NCI-H345 treated with DMSO at 0.1 percent for 48 hours (cell line): ENCODE measurements at regions not wholly inside any gene's neighbourhood (a gene's known extent, or its start where the extent isn't known, plus 50 kb on each side); places are given as distances from the start of the nearest gene placed in this dataset.
"Not testable (repeated sequence)": the region's sequence is repeated elsewhere in the genome, so short reads cannot be mapped to it uniquely, and the experiment has no call there.

ENCODE experiments used
- DNase-seq: peaks from one replicate; lab custom pipeline; 2025; ENCODE audit not compliant: unreplicated experiment; lab: John Stamatoyannopoulos, UW

DNA sequence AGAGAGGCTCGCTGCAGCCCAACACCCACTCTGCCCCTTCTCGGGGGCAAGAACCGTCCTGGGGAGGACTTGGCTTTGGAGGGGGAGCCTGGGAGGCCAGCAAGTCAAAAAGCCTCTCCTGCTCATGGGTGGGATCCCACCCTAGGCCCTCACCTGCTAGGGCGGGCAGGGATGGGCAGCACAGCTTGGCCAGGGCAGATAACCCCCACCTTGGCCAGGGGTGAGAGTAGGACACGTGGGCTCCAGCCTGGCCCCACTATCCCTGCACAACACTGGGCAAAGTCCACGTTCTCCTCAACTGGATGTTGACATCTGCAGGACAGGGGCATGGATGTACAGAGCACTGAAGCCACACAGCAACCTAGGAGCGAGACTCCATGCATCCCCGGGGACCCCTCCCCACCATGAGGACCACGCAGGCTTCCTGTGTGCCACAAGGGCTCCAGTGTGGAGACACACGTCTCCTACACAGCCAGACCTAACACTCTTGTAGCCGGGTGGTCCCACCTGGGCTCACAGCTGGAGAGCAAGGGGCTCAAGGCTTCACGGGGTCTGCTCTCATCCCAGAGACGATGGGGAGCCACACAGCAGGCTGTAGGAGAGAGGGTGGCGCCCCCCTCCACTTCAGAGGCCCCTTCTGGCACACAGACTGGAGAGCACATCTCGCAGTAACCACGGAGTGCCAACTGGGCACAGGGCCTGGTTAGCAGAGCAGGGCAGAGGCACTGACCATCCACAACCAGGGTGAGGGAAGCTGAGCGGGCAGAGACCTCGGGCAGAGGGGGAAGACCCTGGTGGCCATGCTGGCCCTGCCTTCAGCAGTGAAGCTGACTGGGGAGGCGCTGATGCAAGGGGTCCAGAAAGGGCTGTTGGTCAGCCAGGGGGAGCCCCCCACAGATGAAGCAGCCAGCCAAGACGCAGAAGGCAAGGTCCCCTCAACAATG lies 171.1 kb downstream of the CRYBB2 start:
- no peak for DNase-seq

GRCh38 chr22:25392584-25392983 lies 171.9 kb upstream of the GRK3 start:
- DNase-seq, result no peak

- DNase-seq, result no peak
Observed at GRCh38 chr22:25393121-25393805, 171.2 kb upstream of the GRK3 start.

GRCh38 chr22:25395468-25395867 lies 169.0 kb upstream of the GRK3 start:
- no peak for DNase-seq

DNA sequence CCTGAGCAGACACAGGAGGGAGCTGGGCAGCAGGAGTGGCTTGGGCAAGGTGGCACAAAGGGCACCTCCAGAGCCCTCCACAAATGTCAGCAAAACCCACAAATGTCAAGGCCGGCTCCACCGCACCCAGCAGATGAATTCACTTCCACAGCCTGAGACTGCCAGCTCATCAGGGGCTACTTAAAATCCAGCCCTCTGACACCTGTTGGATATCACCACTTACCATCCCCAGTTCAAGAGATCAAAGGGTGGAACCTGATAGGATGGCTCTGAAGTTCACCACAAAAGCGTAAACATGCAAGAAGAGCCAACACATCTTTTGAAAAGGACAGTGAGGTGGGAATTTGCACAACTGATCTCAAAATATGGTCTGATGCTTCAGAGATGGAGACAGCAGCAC lies 168.6 kb upstream of the GRK3 start:
- DNase-seq, result no peak

DNA sequence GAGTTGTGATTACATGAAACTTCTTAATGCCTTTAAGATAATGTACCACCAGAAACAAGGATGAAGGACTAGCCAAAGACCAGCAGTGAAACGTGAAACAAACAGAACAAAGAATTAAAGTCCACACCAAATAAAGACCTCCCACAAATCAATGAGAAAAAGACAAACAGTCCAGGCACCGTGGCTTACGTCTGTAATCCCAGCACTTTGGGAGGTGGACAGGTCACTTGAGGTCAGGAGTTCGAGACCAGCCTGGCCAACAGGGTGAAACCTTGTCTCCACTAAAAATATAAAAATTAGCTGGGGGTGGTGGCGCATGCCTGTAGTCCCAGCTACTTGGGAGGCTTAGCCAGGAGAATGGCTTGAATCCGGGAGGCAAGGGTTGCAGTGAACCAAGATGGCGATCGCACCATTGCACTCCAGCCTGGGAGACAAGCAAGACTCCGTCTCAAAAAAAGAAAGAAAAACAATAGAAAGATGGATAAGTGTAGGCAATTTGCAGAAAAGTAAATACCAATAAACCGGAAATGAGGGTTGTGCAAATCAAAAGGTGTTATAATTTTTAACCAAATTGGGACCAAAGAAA lies 167.8 kb upstream of the GRK3 start:
- no peak for DNase-seq

- no peak for DNase-seq
Observed at GRCh38 chr22:25397616-25398015, 166.9 kb upstream of the GRK3 start.

- not testable (repeated sequence) for DNase-seq
Observed at GRCh38 chr22:25398591-25399062, 165.8 kb upstream of the GRK3 start.

GRCh38 chr22:25399649-25400151 lies 164.8 kb upstream of the GRK3 start:
- DNase-seq, result no peak

- DNase-seq, result no peak
Observed at GRCh38 chr22:25402160-25402500, 162.3 kb upstream of the GRK3 start.

DNA sequence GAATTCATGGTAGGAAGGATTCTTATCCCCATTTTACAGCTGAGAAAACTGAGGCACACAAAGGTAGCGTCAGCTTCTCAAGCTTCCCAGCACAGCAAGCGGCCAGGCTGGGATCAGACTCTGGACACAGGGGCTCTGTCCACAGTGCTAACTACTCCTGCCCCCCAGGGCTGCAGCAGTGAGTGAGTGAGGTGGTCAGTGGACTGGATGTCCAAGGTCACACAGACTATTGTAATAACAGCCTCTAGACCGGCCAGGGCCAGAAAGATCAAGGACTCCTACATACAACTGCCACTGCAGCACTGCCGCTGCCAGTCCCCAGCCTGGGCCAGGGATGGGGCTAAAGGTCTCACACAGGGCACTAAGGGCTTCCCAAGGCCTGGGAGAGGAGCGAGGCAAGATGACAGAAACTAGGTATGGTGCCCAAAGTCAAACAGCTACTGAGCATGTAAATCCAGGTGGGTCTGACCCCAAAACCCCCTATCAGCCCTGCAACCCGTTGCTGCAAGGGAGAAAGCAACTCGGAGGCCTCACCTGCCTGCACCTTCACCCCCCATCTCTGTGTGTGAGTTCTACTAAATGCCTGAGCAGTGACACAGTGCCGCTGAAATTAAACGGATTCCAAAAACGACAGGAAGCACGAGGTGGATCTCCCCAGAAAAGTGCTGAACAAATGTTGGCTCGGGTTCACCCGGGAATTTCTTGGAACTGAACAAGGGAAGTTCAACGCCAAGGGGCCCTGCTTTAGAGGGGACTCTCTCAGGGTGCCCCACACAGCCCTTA lies 161.8 kb upstream of the GRK3 start:
- DNase-seq, result no peak

GRCh38 chr22:25403284-25403810 lies 161.1 kb upstream of the GRK3 start:
- DNase-seq, result no peak

GRCh38 chr22:25403811-25404471 lies 160.5 kb upstream of the GRK3 start:
- no peak for DNase-seq

- DNase-seq, result no peak
Observed at GRCh38 chr22:25404556-25404927, 159.9 kb upstream of the GRK3 start.

- DNase-seq, result no peak
Observed at GRCh38 chr22:25404928-25405816, 159.3 kb upstream of the GRK3 start.

- DNase-seq, result no peak
Observed at GRCh38 chr22:25405841-25406509, 158.5 kb upstream of the GRK3 start.

DNA sequence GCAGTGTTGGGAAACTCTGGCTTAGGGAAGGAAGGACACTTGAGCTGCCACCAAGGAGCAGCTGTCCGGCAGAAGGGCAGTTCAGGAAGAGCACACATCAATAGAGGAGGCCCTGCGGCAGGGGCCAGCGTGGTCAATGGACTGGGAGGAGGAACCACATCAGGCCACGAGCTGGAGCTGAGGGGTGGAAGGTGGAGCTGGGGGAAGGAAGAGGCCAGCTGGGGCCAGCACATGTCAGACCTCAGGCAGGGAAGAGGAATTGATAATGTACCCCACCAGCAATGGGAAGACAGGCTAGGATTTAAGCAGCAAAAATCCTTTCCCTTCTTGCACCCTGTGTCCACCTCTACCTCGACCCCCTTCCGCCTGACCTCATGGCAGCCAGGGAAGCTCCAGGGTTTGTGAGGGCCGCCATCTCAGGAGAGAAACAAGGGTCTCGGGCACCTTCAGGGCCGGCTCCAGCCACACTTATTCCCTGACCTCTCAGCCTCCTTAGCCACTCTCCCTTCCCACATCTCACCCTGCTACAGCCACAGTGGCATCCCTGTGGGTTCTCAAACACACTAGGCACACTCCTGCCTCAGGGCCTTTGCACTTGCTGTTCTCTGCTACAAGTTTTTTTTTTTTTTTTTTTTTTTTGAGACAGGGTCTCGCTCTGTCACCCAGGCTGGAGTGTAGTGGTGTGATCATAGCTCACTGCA lies 157.8 kb upstream of the GRK3 start:
- DNase-seq, result no peak

GRCh38 chr22:25407226-25407858 lies 157.1 kb upstream of the GRK3 start:
- no peak for DNase-seq
